Endothelial cell of umbilical vein (primary cell): ENCODE measurements at regions not wholly inside any gene's neighbourhood (a gene's known extent, or its start where the extent isn't known, plus 50 kb on each side); places are given as distances from the start of the nearest gene placed in this dataset.

Experiments
- BruUV-seq: library from RNA; stranded (reverse); fragments of 400-500 nt; replicated peaks from 2 replicates; lab custom pipeline; 2021; lab: Mats Ljungman, UMichigan
- CTCF ChIA-PET: fragments of 300-600, 350-600 bp; sonication (Branson Sonifier 250); formaldehyde crosslinking; loops from one replicate; lab custom pipeline; 2021; ENCODE audit warnings: antibody characterized with exemption, inconsistent platforms; lab: Charles Lee
- POLR2A ChIA-PET: fragments of 300-600, 350-600 bp; sonication (Branson Sonifier 250); formaldehyde crosslinking; loops from one replicate; lab custom pipeline; 2021; ENCODE audit warnings: antibody characterized with exemption, inconsistent platforms; lab: Charles Lee
- DNase-seq: peaks from one replicate; pipeline ENCODE4 v3.0.0-alpha.2; 2011; ENCODE audit warnings: low read depth, low spot score
- FAIRE-seq: peaks from 2 replicates; lab custom pipeline; 2011; peaks lifted over from hg19 to GRCh38; lab: Jason Lieb, UNC
- H2AFZ ChIP-seq: 2 replicates; pipeline ENCODE4 v1.6.0; 2012; ENCODE audit warnings: low read depth, low read length, control low read depth, inconsistent platforms
- H3K27ac ChIP-seq: 2 replicates; pipeline ENCODE4 v1.5.1; 2011; ENCODE audit warnings: low read depth, mild to moderate bottlenecking, control low read depth, low read length, moderate library complexity; ENCODE audit not compliant: insufficient read depth
- H3K27me3 ChIP-seq, 2 experiments: 2 replicates each; pipeline versions ENCODE4 v1.6.0 to v1.6.1; 2011; ENCODE audit warnings: low read length in 2 of 2, mixed read lengths in 1 of 2; ENCODE audit not compliant: control insufficient read depth in 2 of 2, insufficient read depth in 2 of 2
- H3K36me3 ChIP-seq, 2 experiments: 2 replicates in 1 of 2; 3 replicates in 1 of 2; pipeline ENCODE4 v1.5.1; 2011; ENCODE audit warnings: low read length in 2 of 2, mild to moderate bottlenecking in 1 of 2, moderate library complexity in 1 of 2; ENCODE audit not compliant: control insufficient read depth in 2 of 2, insufficient read depth in 2 of 2; ENCODE audit errors: extremely low read depth in 1 of 2
- H3K4me1 ChIP-seq: 3 replicates; pipeline ENCODE4 v1.5.1; 2011; ENCODE audit warnings: mild to moderate bottlenecking, low read length; ENCODE audit not compliant: control insufficient read depth, insufficient read depth; ENCODE audit errors: extremely low read depth
- H3K4me2 ChIP-seq: 2 replicates; pipeline ENCODE4 v1.6.1; 2011; ENCODE audit warnings: low read length, control low read depth, mixed read lengths; ENCODE audit not compliant: insufficient read depth
- H3K4me3 ChIP-seq, 3 experiments: fragments of 200-600 bp in 1 of 3; sonication (generic), shearing (Covaris generic) in 1 of 3; replicated peaks in 1 of 3; 2 replicates each; pipeline ENCODE4 v1.5.1; 2011 to 2016; ENCODE audit warnings: control low read depth in 3 of 3, low read length in 3 of 3, mild to moderate bottlenecking in 2 of 3, inconsistent platforms in 1 of 3, low read depth in 1 of 3, moderate library complexity in 1 of 3; ENCODE audit not compliant: insufficient read depth in 1 of 3
- H3K79me2 ChIP-seq: 2 replicates; pipeline ENCODE4 v1.6.0; 2012; ENCODE audit warnings: low read length, inconsistent platforms; ENCODE audit not compliant: control insufficient read depth, insufficient read depth
- H3K9ac ChIP-seq: replicated peaks from 2 replicates; pipeline ENCODE3; 2011; ENCODE audit warnings: low read length, control low read depth; ENCODE audit not compliant: insufficient read depth; ENCODE audit errors: extremely low read depth
- H3K9me1 ChIP-seq: replicated peaks from 3 replicates; pipeline ENCODE4 v1.6.0; 2011; ENCODE audit warnings: mild to moderate bottlenecking, low read length; ENCODE audit not compliant: control insufficient read depth, insufficient read depth; ENCODE audit errors: extremely low read depth
- H3K9me3 ChIP-seq: replicated peaks from 2 replicates; pipeline ENCODE4 v1.5.1; 2012; ENCODE audit warnings: low read length, inconsistent platforms; ENCODE audit not compliant: control insufficient read depth, insufficient read depth
- H4K20me1 ChIP-seq: replicated peaks from 2 replicates; pipeline ENCODE3; 2011; ENCODE audit warnings: mild to moderate bottlenecking, low read length; ENCODE audit not compliant: control insufficient read depth, insufficient read depth; ENCODE audit errors: extremely low read depth
- EZH2 ChIP-seq: IDR thresholded peaks from 2 replicates; pipeline ENCODE4 v1.6.1; 2012; ENCODE audit warnings: borderline replicate concordance, low read depth, mild to moderate bottlenecking, moderate library complexity, low read length, inconsistent platforms; ENCODE audit not compliant: severe bottlenecking
- GATA2 ChIP-seq: IDR thresholded peaks from 2 replicates; pipeline ENCODE4 v1.7.0; 2011; ENCODE audit warnings: low read depth, mild to moderate bottlenecking, moderate library complexity, mixed read lengths, low read length; ENCODE audit not compliant: insufficient read length, insufficient read depth
- JUN ChIP-seq: IDR thresholded peaks from 2 replicates; pipeline ENCODE4 v1.6.1; 2011; ENCODE audit warnings: borderline replicate concordance, low read depth; ENCODE audit not compliant: insufficient read length, insufficient read depth
- MYC ChIP-seq: IDR thresholded peaks from one replicate; pipeline ENCODE4 v1.6.1; 2011; ENCODE audit warnings: mild to moderate bottlenecking, low read depth, low read length
- POLR2A ChIP-seq: IDR thresholded peaks from 2 replicates; pipeline ENCODE4 v1.6.1; 2012; ENCODE audit warnings: low read depth, mild to moderate bottlenecking, control low read depth, low read length
- dilution Hi-C: fragments of 300-500 bp; cut with MboI; formaldehyde crosslinking; loops from one replicate; pipeline ENCODE4 v1.15.0; 2019; ENCODE audit warnings: low sequenced_read_pairs; ENCODE audit not compliant: extremely low pct_ligation_motif_present
- intact Hi-C: fragments of 100-400 bp; cut with micrococcal nuclease; formaldehyde crosslinking; loops from one replicate; pipeline ENCODE4 v1.10.0; 2022
- TF ChIP-seq, protein P1 (sequence below): IDR thresholded peaks from 2 replicates; pipeline ENCODE4 v1.6.1; 2011; ENCODE audit not compliant: insufficient read depth, insufficient read length
- TF ChIP-seq, protein P2 (sequence below), 2 donors: IDR thresholded peaks; 1 replicate in 1 of 2; 2 replicates in 1 of 2; pipeline ENCODE4 v1.5.1; 2011; ENCODE audit warnings: low read length in 2 of 2, mild to moderate bottlenecking in 2 of 2, moderate library complexity in 2 of 2, control low read depth in 1 of 2, inconsistent platforms in 1 of 2, low read depth in 1 of 2; ENCODE audit not compliant: insufficient read depth in 1 of 2; ENCODE audit errors: extremely low read depth in 1 of 2

- Histone ChIP-seq H3K9me1 (no peaks in the 10 kb centered on the region), H3K4me1 (no peaks in the 10 kb centered on the region), H3K9ac (no peak overlapping the region), H3K9me3 (no peaks in the 10 kb centered on the region), H3K27ac (no peak overlapping the region), H3K79me2 (no peaks in the 10 kb centered on the region), H3K4me2 (no peak overlapping the region), H3K36me3 (no peaks in the 10 kb centered on the region), H4K20me1 (no peaks in the 10 kb centered on the region), H3K27me3 (no peaks in the 10 kb centered on the region), H3K4me3 (no peak overlapping the region), H2AFZ (no peak overlapping the region)
- ChIA-PET CTCF (no interaction called here), POLR2A (no interaction called here)
- TF ChIP-seq GATA2 (no peak), MYC (no peak), EZH2 (no peak), POLR2A (no peak), JUN (no peak)
- TF ChIP-seq, protein P1, sequence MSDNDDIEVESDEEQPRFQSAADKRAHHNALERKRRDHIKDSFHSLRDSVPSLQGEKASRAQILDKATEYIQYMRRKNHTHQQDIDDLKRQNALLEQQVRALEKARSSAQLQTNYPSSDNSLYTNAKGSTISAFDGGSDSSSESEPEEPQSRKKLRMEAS, result no peak
- TF ChIP-seq, protein P2, sequence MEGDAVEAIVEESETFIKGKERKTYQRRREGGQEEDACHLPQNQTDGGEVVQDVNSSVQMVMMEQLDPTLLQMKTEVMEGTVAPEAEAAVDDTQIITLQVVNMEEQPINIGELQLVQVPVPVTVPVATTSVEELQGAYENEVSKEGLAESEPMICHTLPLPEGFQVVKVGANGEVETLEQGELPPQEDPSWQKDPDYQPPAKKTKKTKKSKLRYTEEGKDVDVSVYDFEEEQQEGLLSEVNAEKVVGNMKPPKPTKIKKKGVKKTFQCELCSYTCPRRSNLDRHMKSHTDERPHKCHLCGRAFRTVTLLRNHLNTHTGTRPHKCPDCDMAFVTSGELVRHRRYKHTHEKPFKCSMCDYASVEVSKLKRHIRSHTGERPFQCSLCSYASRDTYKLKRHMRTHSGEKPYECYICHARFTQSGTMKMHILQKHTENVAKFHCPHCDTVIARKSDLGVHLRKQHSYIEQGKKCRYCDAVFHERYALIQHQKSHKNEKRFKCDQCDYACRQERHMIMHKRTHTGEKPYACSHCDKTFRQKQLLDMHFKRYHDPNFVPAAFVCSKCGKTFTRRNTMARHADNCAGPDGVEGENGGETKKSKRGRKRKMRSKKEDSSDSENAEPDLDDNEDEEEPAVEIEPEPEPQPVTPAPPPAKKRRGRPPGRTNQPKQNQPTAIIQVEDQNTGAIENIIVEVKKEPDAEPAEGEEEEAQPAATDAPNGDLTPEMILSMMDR (IDR thresholded peaks at IDR 0.05; ENCODE audit: extremely low read depth in 1 of 2, insufficient read depth in 1 of 2, low read depth in 1 of 2, low read length in 2 of 2), result no peak
- dilution Hi-C loops (no loop called here), intact Hi-C loops (no loop called here)
- no peak for FAIRE-seq
- BruUV-seq, result no TSS peak
- no peak for DNase-seq
Observed at GRCh38 chr13:86135856-86136255, 336.6 kb upstream of the SLITRK6 start.
